T-helper 1 cell (primary cell): ENCODE measurements at regions not wholly inside any gene's neighbourhood (a gene's known extent, or its start where the extent isn't known, plus 50 kb on each side); places are given as distances from the start of the nearest gene placed in this dataset.

Source experiments
- DNase-seq, 5 donors: peaks; one replicate each; pipeline ENCODE4 v3.0.0-alpha.2; 2012 to 2020

DNA sequence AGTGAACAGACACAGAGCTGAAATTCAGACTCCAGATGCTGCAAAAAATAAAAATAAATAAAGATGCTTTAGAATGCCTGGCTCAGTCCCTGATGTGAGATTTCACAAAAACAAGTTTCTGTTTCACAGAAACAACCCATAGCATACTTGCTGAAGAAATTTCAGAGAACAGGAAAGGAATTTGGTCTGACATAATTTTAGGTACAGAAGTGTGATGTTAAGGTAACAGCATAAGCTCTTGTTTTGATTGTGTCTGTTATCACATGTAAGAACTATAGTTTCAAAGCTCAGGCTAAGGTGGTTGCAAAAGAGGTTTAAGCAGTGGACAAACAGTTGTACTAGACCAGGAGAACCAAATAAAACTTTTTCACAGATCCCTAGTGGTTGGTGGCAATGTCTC lies 152.1 kb downstream of the PTGER3 start:
- no peak for DNase-seq

DNA sequence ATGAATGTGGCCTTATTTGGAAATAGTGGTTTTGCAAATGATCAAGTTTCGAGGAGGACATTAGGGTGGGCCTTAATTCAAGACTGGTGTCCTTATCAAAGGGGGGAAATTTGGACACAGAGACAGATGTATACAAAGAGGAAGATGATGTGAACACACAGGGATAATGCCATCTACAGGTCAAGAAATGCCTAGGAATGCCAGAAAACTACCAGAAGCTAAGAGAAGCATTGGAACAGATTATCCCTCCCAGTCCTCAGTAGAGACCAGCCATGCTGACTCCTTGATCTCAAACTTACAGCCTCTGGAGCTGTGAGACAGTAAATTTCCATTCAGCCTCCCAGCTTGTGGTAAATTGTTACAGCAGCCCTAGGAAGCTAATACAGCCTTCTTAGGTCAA lies 151.4 kb downstream of the PTGER3 start:
- DNase-seq, result no peak

DNA sequence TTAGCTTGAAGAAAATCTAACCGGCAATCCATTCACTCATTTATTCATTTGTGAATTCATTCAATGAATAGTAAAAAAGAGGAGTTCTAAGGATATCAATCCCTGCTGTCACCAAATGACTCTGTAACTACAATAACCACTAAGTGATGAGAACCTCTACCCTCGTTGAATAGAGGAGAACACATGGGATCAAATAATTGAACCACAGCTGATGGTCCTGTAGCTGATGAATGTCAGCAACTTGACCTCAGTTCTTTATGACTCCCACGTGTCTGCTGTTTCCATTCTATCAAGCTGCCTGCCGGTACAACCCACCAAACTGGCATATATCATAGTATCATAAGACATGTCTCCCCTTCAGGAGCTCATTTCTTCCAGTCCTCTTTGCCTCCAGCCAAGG lies 150.3 kb downstream of the PTGER3 start:
- no peak for DNase-seq

DNA sequence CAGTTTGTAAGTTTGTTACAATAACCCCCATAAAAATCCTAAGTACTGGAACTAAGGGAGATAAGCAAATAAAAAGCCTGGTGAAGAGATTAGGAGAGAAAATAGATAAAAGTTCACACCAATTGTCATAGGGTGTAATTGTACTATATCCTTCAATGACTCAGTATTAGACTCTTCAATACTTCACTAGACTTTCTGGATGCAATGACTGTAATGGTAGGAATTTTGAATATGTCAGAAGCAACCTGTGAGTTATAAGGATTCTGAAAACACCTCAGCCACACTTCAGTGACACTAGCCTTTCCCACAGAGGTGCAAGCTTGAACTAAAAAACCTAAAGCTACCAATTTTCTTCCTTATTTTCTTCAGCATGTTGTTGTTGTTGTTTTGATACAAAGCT lies 147.9 kb downstream of the PTGER3 start:
- no peak for DNase-seq

DNA sequence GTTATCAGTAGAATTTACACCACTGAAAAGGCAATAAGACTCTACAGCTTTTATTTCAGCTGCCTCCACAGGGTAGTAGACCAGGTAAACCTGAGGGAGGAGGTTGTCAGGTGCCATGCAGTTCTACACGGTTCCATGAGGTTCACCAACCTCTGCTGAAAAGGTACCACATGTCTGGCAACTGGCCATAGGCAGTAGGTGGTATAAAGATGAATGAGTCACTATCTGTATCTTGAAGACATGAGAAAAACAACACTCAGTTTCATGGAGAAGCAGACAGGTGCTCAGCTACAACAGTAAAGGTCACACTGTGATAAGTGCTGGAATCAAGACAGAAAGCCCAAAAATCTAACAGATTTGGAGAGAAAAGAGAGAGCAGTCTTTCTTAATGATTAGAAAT lies 145.4 kb downstream of the PTGER3 start:
- no peak for DNase-seq

DNA sequence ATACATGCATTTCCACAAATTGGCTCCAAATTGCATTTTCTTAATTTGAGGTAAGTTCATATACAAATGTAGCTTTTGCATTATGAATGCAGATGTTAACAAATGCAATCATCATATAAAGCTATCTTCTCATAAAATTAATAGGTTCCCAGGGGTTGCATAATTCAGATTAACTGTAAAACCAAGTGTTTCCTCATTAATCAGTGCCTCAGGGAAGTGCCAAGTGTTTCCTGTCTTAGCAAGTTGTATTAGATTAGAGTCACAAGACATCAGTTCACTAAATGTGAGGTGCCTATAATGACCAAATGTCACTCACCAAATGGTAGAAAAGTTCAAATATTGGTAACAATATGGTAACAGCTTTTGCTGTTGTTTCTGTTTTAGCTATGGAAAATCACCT lies 140.8 kb downstream of the PTGER3 start:
- no peak for DNase-seq

DNA sequence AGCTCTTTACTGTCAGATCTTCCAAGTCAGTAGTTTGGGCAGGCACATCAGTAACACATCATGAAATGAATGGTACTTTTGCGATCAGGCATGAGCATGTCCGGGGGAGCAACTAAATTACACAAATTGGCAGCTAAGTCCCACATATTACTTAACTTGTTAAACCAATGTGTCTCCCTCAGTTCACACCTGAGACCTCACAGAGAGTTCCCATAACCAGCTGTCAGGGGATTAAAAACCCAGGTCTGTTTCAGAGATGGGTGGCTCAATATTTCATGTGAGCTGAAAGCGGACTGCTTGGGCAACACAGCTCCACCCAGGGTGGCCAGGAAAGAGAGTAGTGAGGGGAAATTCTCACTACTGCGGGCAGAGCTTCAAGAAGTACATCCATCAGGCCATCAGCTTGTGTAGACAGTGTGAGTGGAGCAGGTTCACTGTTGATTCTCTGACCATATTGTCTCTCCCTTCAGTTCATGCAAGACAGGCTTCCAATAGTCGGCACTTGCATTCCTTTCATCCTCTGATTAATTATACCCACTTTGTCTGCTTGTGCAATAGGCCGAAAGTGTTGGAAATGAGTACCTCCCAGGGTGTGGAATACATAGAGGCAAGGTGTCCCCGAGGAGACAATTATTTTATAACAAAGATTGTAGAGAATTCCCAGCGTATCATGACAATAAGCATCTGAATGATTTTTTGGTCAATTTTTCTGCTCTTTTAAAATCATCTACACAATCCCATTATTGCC lies 139.9 kb downstream of the PTGER3 start:
- DNase-seq, result no peak

DNA sequence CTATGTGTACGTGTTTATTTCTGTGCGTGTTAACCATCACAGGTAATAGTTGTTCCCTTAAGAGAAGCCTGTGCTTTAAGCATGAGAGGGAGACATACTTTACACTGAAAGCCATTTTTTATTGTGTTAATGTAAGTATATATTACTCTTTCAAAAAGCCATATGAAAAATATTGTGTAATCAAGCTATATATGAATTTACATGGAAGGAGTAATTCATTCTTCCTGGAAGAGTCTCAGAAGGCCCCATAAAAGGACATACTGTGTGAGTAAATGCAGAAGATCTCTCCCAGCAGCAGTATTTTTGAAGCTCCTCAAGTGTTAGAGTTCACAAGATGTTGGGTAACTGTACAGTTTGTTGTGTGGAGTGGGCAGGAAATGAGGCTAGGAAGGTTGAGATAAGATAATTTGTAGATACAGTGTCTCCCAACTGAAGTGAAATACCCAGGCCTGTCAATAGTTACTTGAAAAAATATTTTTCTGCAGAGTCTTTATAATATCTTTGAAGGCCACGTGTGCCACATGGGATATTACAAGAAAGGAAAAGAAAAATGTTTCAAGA lies 138.3 kb downstream of the PTGER3 start:
- DNase-seq, result no peak

DNA sequence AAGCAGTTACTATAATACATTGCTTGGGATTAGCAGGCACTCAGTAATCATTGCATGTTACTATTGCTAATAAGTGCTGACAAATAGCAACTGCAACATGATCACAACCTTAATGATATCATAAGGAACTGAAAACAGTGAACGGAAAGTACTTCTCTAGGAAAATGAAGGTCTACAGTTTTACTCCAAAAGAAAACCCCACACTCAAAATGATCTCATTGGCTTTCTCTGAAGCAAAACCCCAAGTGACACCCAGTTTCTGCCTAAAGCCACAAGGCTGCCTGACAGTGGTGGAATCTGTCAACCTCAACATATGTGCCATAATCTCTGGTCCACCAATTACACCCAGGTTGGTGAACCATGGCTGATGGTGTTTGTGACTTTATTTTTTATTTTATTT lies 137.6 kb downstream of the PTGER3 start:
- no peak for DNase-seq

DNA sequence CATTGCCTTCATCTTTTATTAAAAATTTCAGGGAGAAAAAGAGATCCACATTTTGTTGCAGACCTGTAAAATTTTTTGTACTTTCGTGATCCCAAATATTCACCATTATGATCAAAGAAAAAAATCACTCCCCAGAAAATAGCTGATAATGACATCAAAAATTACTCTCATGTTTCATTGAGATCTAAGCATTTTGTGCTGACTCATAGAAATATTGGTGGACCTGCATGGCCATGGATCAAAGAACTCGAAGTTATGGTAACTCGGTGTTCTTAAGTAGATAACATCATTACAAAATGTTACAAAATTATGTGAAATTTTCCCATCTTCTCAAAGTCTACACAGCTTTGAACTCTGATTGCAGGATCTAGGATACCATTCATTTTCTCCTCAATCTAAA lies 135.8 kb downstream of the PTGER3 start:
- no peak for DNase-seq

DNA sequence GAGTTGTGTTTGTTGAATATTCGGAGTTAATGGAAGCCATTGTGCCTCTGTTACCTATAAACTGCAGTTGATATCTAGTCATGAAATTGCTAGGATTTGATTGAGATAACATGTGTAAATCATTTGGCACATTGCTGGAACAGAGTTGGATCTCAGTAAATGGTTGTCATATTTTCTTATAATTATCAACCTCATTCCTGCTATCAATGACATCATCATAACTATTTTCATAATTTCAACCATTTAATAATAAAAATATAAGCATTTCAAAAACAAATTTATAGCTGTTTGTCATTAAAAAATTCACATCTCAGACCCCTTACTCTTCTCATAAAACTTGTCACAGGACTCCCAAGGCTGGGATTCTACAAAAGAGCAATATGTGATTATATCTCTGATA lies 133.4 kb downstream of the PTGER3 start:
- no peak for DNase-seq

DNA sequence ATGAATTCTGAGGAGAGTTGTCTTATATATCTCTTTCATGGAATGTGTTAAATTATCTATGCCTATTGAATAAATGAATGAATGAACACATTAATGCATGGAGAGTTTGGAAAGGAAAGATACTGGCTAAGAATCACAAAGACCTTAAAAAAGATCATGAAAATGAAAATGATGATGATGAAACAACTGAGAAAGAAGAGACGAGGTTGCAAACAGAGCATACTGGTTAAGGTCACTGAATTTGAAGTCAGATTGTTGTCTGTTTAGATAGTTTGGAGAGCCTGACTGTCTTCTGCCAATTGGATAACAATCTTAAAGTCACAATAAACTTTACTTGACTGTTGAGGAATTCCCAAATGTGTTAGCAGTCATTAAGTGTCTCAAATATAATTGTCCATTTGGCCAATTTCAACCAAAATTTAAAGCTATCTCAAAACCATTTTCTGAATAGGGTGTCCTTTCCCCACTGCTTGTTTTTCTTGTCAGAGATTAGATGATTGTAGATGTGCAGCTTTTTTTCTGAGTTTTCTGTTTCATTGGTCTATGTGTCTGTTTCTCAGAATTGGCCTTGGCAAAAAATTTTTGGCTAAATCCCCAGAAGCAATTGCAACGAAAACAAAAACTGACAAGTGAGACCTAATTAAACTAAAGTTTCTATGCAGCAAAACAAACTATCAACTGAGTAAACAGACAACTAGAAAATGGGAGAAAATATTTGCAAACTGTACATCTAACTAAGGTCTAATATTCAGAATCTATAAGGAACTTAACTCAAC lies 132.2 kb downstream of the PTGER3 start:
- no peak for DNase-seq

DNA sequence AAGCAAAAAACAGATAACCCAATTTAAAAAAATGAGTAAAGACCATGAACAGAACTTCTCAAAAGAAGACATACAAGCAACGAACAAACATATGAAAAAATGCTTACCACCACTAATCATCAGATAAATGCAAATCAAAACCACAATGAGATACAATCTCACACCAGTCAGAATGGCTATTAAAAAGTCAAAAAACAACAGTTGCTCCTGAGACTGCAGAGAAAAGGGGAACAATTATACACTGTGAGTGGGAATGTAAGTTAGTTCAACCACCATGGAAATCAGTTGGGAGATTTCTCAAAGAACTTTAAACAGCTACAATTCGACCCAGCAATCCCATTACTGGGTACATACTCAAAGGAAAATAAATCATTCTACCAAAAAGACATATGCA lies 131.6 kb downstream of the PTGER3 start:
- no peak for DNase-seq

DNA sequence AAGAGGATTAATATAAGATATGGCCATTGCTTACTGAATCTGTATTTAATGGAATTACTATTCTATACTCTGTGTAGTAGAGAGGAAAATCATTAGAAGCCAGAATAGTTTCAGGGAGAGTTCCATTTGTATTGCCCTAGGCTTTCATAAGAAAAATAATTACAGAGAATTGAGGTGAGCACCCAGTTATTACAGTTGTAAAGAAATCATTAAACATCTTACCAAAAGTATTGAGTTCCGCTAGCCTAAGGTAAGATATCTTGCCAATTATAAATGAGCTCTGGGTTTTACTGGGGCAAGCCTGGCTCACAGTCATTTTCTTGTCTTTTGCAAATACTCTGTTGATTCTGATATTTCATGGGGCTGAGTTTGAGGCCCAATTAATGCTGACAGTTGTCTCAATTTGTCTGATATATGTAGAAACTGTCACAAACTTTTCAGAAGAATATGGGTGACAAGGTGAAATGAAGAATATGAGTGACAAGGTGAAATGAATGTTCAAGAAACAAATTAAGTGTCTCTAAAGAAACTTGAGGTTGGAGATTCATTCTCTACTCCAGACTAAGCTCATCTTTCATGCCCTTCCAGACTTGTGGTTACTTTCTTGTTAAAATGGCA lies 127.8 kb downstream of the PTGER3 start:
- no peak for DNase-seq
